Activated CD8-positive, alpha-beta memory T cell treated with anti-CD3 and anti-CD28 coated beads, Interleukin-2, amount 50 U/mL, for 24 hours (primary cell): ENCODE measurements at regions not wholly inside any gene's neighbourhood (a gene's known extent, or its start where the extent isn't known, plus 50 kb on each side); places are given as distances from the start of the nearest gene placed in this dataset.

ENCODE experiments used
- DNase-seq: peaks from one replicate; pipeline ENCODE4 v3.0.0-alpha.2; 2020; ENCODE audit errors: extremely low read depth

- no peak for DNase-seq
These were observed 200.0 kb upstream of the NCKAP5 start for GRCh38 chr2:133768256-133768655.

- DNase-seq, result no peak
These were observed 200.6 kb upstream of the NCKAP5 start for GRCh38 chr2:133768658-133769435.

- DNase-seq, result no peak
These were observed 205.8 kb upstream of the NCKAP5 start for GRCh38 chr2:133773854-133774653.

- no peak for DNase-seq
These were observed 206.4 kb upstream of the NCKAP5 start for GRCh38 chr2:133774654-133775015.

GRCh38 chr2:133776936-133777573 lies 208.8 kb upstream of the NCKAP5 start:
- no peak for DNase-seq

GRCh38 chr2:133777574-133777960 lies 209.3 kb upstream of the NCKAP5 start:
- no peak for DNase-seq

GRCh38 chr2:133780099-133780996 lies 212.1 kb upstream of the NCKAP5 start:
- no peak for DNase-seq

GRCh38 chr2:133780997-133781513 lies 212.8 kb upstream of the NCKAP5 start:
- DNase-seq, result no peak

GRCh38 chr2:133787207-133787606 lies 218.9 kb upstream of the NCKAP5 start:
- no peak for DNase-seq

GRCh38 chr2:133787651-133788050 lies 219.4 kb upstream of the NCKAP5 start:
- no peak for DNase-seq

GRCh38 chr2:133788386-133788785 lies 220.1 kb upstream of the NCKAP5 start:
- DNase-seq, result no peak

GRCh38 chr2:133789743-133790142 lies 221.5 kb upstream of the NCKAP5 start:
- no peak for DNase-seq

GRCh38 chr2:133790711-133791110 lies 222.4 kb upstream of the NCKAP5 start:
- DNase-seq, result no peak

- DNase-seq, result no peak
These were observed 222.9 kb upstream of the NCKAP5 start for GRCh38 chr2:133791191-133791590.

GRCh38 chr2:133792223-133792622 lies 224.0 kb upstream of the NCKAP5 start:
- no peak for DNase-seq

- DNase-seq, result no peak
These were observed 225.9 kb upstream of the NCKAP5 start for GRCh38 chr2:133794114-133794513.

GRCh38 chr2:133801946-133802345 lies 233.7 kb upstream of the NCKAP5 start:
- no peak for DNase-seq

GRCh38 chr2:133802409-133803039 lies 234.3 kb upstream of the NCKAP5 start:
- no peak for DNase-seq

- DNase-seq, result no peak
These were observed 238.3 kb upstream of the NCKAP5 start for GRCh38 chr2:133806564-133806963.

- no peak for DNase-seq
These were observed 241.2 kb upstream of the NCKAP5 start for GRCh38 chr2:133809485-133809884.

- DNase-seq, result no peak
These were observed 242.3 kb upstream of the NCKAP5 start for GRCh38 chr2:133810559-133810958.
